CD14-positive monocyte (primary cell): ENCODE measurements at regions not wholly inside any gene's neighbourhood (a gene's known extent, or its start where the extent isn't known, plus 50 kb on each side); places are given as distances from the start of the nearest gene placed in this dataset.

ENCODE experiments used
- DNase-seq, 3 donors: peaks; one replicate each; pipeline ENCODE4 v3.0.0-alpha.2; 2011 to 2022
- H2AFZ ChIP-seq: 2 replicates; pipeline ENCODE4 v1.6.0; 2012; ENCODE audit warnings: mild to moderate bottlenecking, low read depth, low read length, inconsistent platforms; ENCODE audit not compliant: insufficient read depth, poor library complexity, severe bottlenecking
- H3K27ac ChIP-seq, 2 donors: 1 replicate in 1 of 2; 2 replicates in 1 of 2; pipeline ENCODE4 v1.5.1; 2012 to 2013; ENCODE audit warnings: low read length in 2 of 2, control low read depth in 1 of 2, inconsistent platforms in 1 of 2, low read depth in 1 of 2, mild to moderate bottlenecking in 1 of 2
- H3K27me3 ChIP-seq, 2 donors: one replicate each; pipeline versions ENCODE4 v1.6.0 to v1.6.1; 2011 to 2013; ENCODE audit warnings: low read length in 2 of 2; ENCODE audit not compliant: control insufficient read depth in 2 of 2, insufficient read depth in 2 of 2
- H3K36me3 ChIP-seq, 2 donors: replicated peaks in 1 of 2; 1 replicate in 1 of 2; 2 replicates in 1 of 2; pipeline versions ENCODE4 v1.5.1 to v1.6.1; 2012 to 2013; ENCODE audit warnings: low read length in 2 of 2, control low read depth in 1 of 2, inconsistent platforms in 1 of 2, mild to moderate bottlenecking in 1 of 2; ENCODE audit not compliant: insufficient read depth in 2 of 2, control insufficient read depth in 1 of 2
- H3K4me1 ChIP-seq, 2 donors: 1 replicate in 1 of 2; 2 replicates in 1 of 2; pipeline versions ENCODE4 v1.5.1 to v1.6.1; 2012 to 2013; ENCODE audit warnings: low read length in 2 of 2, control low read depth in 1 of 2, inconsistent platforms in 1 of 2, mild to moderate bottlenecking in 1 of 2, moderate library complexity in 1 of 2; ENCODE audit not compliant: insufficient read depth in 2 of 2, control insufficient read depth in 1 of 2
- H3K4me2 ChIP-seq: replicated peaks from 2 replicates; pipeline ENCODE3; 2012; ENCODE audit warnings: low read length, moderate library complexity, mild to moderate bottlenecking; ENCODE audit not compliant: poor library complexity, severe bottlenecking; ENCODE audit errors: extremely low read depth
- H3K4me3 ChIP-seq, 3 experiments: fragments of 200-600 bp in 1 of 3; sonication (generic) in 1 of 3; replicated peaks in 1 of 3; 1 replicate in 2 of 3; 2 replicates in 1 of 3; pipeline ENCODE4 v1.5.1; 2011 to 2013; ENCODE audit warnings: low read length in 3 of 3, mild to moderate bottlenecking in 3 of 3, control low read depth in 2 of 3, low read depth in 2 of 3, inconsistent platforms in 1 of 3, moderate library complexity in 1 of 3
- H3K79me2 ChIP-seq: 2 replicates; pipeline ENCODE4 v1.6.0; 2012; ENCODE audit warnings: mild to moderate bottlenecking, control low read depth, inconsistent platforms, low read length, moderate library complexity; ENCODE audit not compliant: insufficient read depth
- H3K9ac ChIP-seq: 2 replicates; pipeline ENCODE4 v1.6.0; 2017; ENCODE audit warnings: low read length, mild to moderate bottlenecking; ENCODE audit not compliant: insufficient read depth, poor library complexity, severe bottlenecking
- H3K9me3 ChIP-seq, 2 donors: replicated peaks in 1 of 2; 1 replicate in 1 of 2; 2 replicates in 1 of 2; pipeline versions ENCODE4 v1.5.1 to v1.6.1; 2012 to 2013; ENCODE audit warnings: low read length in 2 of 2, control low read depth in 1 of 2; ENCODE audit not compliant: control insufficient read depth in 1 of 2, insufficient read depth in 1 of 2
- H4K20me1 ChIP-seq: 2 replicates; pipeline ENCODE4 v1.6.0; 2012; ENCODE audit warnings: mild to moderate bottlenecking, low read length, control low read depth, moderate library complexity; ENCODE audit not compliant: insufficient read depth
- H3K27ac Mint-ChIP-seq, 7 donors: one replicate each; pipeline ENCODE4 v1.8.0; 2020; ENCODE audit warnings: mild to moderate bottlenecking in 7 of 7, mixed read lengths in 7 of 7, moderate library complexity in 6 of 7, inconsistent platforms in 2 of 7
- H3K27me3 Mint-ChIP-seq, 3 donors: one replicate each; pipeline ENCODE4 v1.8.0; 2021 to 2022; ENCODE audit warnings: low read depth in 3 of 3, mild to moderate bottlenecking in 3 of 3, mixed read lengths in 3 of 3, moderate library complexity in 3 of 3, inconsistent platforms in 1 of 3
- H3K36me3 Mint-ChIP-seq, 2 donors: one replicate each; pipeline ENCODE4 v1.8.0; 2020; ENCODE audit warnings: mixed read lengths in 2 of 2, inconsistent platforms in 1 of 2, mild to moderate bottlenecking in 1 of 2
- H3K4me1 Mint-ChIP-seq: one replicate; pipeline ENCODE4 v1.8.0; 2020; ENCODE audit warnings: mild to moderate bottlenecking, mixed read lengths
- H3K4me3 Mint-ChIP-seq, 2 donors: one replicate each; pipeline ENCODE4 v1.8.0; 2020; ENCODE audit warnings: mild to moderate bottlenecking in 2 of 2, mixed read lengths in 2 of 2, moderate library complexity in 1 of 2
- H3K9me3 Mint-ChIP-seq, 7 donors: one replicate each; pipeline ENCODE4 v1.8.0; 2020 to 2022; ENCODE audit warnings: mixed read lengths in 7 of 7, mild to moderate bottlenecking in 6 of 7, moderate library complexity in 6 of 7, inconsistent platforms in 2 of 7
- CTCF ChIP-seq: fragments of 200-600 bp; IDR thresholded peaks from one replicate; pipeline ENCODE4 v1.8.0; 2022; ENCODE audit warnings: antibody characterized with exemption, mild to moderate bottlenecking
- WGBS: methylation state at CpG from one replicate; pipeline ENCODE4 v1.1.5; 2013; ENCODE audit warnings: missing lambda C conversion rate; ENCODE audit not compliant: insufficient coverage; 5-methylcytosine and 5-hydroxymethylcytosine counted together
- intact Hi-C, 2 donors: fragments of 100-400 bp; cut with micrococcal nuclease; formaldehyde crosslinking; loops; one replicate each; pipeline versions ENCODE4 v1.15.0 to v1.15.1; 2023

- DNase-seq = peak in 1 of 3 donors; percentile 53
- peaks cover 3 to 5% (median 3%) of the 10 kb centered on the region in 3 donors for H3K27me3 Mint-ChIP-seq
- Histone ChIP-seq H3K4me1 (peaks cover 7 to 11% of the 10 kb centered on the region in 2 donors), H3K9me3 (peaks cover 0 to 10% of the 10 kb centered on the region in 2 donors), H3K79me2 (no peaks in the 10 kb centered on the region), H3K9ac (no peak overlapping the region), H3K4me3 (no peak overlapping the region), H3K36me3 (no peaks in the 10 kb centered on the region), H3K27me3 (no peaks in the 10 kb centered on the region), H4K20me1 (no peaks in the 10 kb centered on the region), H2AFZ (no peak overlapping the region), H3K27ac (no peak overlapping the region), H3K4me2 (no peak overlapping the region)
- intact Hi-C loops = loop anchor here in 1 of 2 donors (5.0 to 10.0 kb wide), 4 partner anchors 155 to 565 kb away; partner anchors contain the start of gene EGR2
- H3K4me1 Mint-ChIP-seq = peaks cover 17% of the 10 kb centered on the region
- peak overlapping the region in 2 of 7 donors; percentile 15 to 44 for H3K27ac Mint-ChIP-seq
- no peak overlapping the region for H3K4me3 Mint-ChIP-seq
- H3K9me3 Mint-ChIP-seq = peaks cover 2 to 14% (median 10%) of the 10 kb centered on the region in 7 donors
- WGBS = 37% methylated on average over 2 of the region's 2 CpGs
- H3K36me3 Mint-ChIP-seq = no peaks in the 10 kb centered on the region
- TF ChIP-seq CTCF = no peak
Measured at GRCh38 chr10:62589689-62590088, 214.8 kb upstream of the ADO start.

GRCh38 chr10:62590306-62590705 lies 214.2 kb upstream of the ADO start:
- Histone ChIP-seq H3K9ac (no peak overlapping the region), H3K27me3 (no peaks in the 10 kb centered on the region), H2AFZ (no peak overlapping the region), H3K4me2 (no peak overlapping the region), H3K36me3 (no peaks in the 10 kb centered on the region), H4K20me1 (no peaks in the 10 kb centered on the region), H3K4me1 (peaks cover 7 to 11% of the 10 kb centered on the region in 2 donors), H3K4me3 (no peak overlapping the region), H3K27ac (no peak overlapping the region), H3K79me2 (no peaks in the 10 kb centered on the region), H3K9me3 (peaks cover 0 to 10% of the 10 kb centered on the region in 2 donors)
- Mint-ChIP-seq H3K27me3 (peaks cover 2 to 3% (median 2%) of the 10 kb centered on the region in 3 donors), H3K4me3 (no peak overlapping the region), H3K9me3 (peaks cover 2 to 14% (median 10%) of the 10 kb centered on the region in 7 donors), H3K4me1 (peaks cover 14% of the 10 kb centered on the region), H3K27ac (no peak overlapping the region), H3K36me3 (no peaks in the 10 kb centered on the region)
- intact Hi-C loops = loop anchor here in 1 of 2 donors (5.0 to 10.0 kb wide), 4 partner anchors 156 to 564 kb away; partner anchors contain the start of gene EGR2
- DNase-seq = no peak
- WGBS = 0% methylated on average over 1 of the region's 3 CpGs
- TF ChIP-seq CTCF = no peak
